ENCODE measurements at regions not wholly inside any gene's neighbourhood (a gene's known extent, or its start where the extent isn't known, plus 50 kb on each side); places are given as distances from the start of the nearest gene placed in this dataset.

GRCh38 chr9:84593352-84593751 lies 76.2 kb upstream of the NTRK2 start:
- no peaks in the 10 kb centered on the region for H3K36me3 ChIP-seq (ENCODE audit: control insufficient read depth in 1 of 2, insufficient read depth in 2 of 2, low read depth in 1 of 2, low read length in 2 of 2)
- no peak overlapping the region for H4K8ac ChIP-seq (ENCODE audit: low read length)
- H3K27me3 ChIP-seq (ENCODE audit: control insufficient read depth in 1 of 2, insufficient read depth in 1 of 2, low read length in 2 of 2): peaks cover 0 to 4% of the 10 kb centered on the region in 2 experiments
- H2BK5ac ChIP-seq (ENCODE audit: low read depth, low read length, poor library complexity, severe bottlenecking): no peak overlapping the region
- H3K4me3 ChIP-seq (ENCODE audit: insufficient read depth in 1 of 2, low read depth in 1 of 2, low read length in 2 of 2): no peak overlapping the region
- H3K4me1 ChIP-seq (ENCODE audit: control insufficient read depth, insufficient read depth, low read depth, low read length): no peaks in the 10 kb centered on the region
- no peak overlapping the region for H2AFZ ChIP-seq (ENCODE audit: low read depth, low read length)
- H3K23ac ChIP-seq (ENCODE audit: low read length in 2 of 2): no peak overlapping the region
- no peak overlapping the region for H2BK120ac ChIP-seq (ENCODE audit: low read depth, low read length)
- no peak overlapping the region for H3K4me2 ChIP-seq (ENCODE audit: low read length, poor library complexity, severe bottlenecking)
- H2AK5ac ChIP-seq (ENCODE audit: low read length, severe bottlenecking): no peak overlapping the region
- no peak overlapping the region for H3K14ac ChIP-seq (ENCODE audit: low read length in 2 of 2)
- H3K9me3 ChIP-seq (ENCODE audit: control insufficient read depth, low read length): no peaks in the 10 kb centered on the region
- no peak overlapping the region for H4K91ac ChIP-seq (ENCODE audit: low read length)
- H3K4ac ChIP-seq (ENCODE audit: low read depth in 1 of 2, low read length in 2 of 2): no peak overlapping the region
- H3K18ac ChIP-seq (ENCODE audit: low read depth in 1 of 2, low read length in 2 of 2): no peak overlapping the region
- no peak overlapping the region for H2BK12ac ChIP-seq (ENCODE audit: low read length in 2 of 2)
- H3K9ac ChIP-seq (ENCODE audit: low read length): no peak overlapping the region
- no peak overlapping the region for H3K27ac ChIP-seq (ENCODE audit: low read length, poor library complexity, severe bottlenecking)
- no peak for DNase-seq
- H2BK15ac ChIP-seq (ENCODE audit: low read depth, poor library complexity, severe bottlenecking): no peak overlapping the region
- H3K79me1 ChIP-seq (replicated peaks; ENCODE audit: low read length, poor library complexity, severe bottlenecking): no peaks in the 10 kb centered on the region
- WGBS: 67% methylated on average over 2 of the region's 4 CpGs

- Histone ChIP-seq H2AK5ac (ENCODE audit: low read length, severe bottlenecking) (no peak overlapping the region), H3K4ac (ENCODE audit: low read depth in 1 of 2, low read length in 2 of 2) (no peak overlapping the region), H3K79me1 (replicated peaks; ENCODE audit: low read length, poor library complexity, severe bottlenecking) (no peaks in the 10 kb centered on the region), H3K27me3 (ENCODE audit: control insufficient read depth in 1 of 2, insufficient read depth in 1 of 2, low read length in 2 of 2) (peaks cover 0 to 4% of the 10 kb centered on the region in 2 experiments), H3K4me3 (ENCODE audit: insufficient read depth in 1 of 2, low read depth in 1 of 2, low read length in 2 of 2) (no peak overlapping the region), H4K91ac (ENCODE audit: low read length) (no peak overlapping the region), H3K14ac (ENCODE audit: low read length in 2 of 2) (no peak overlapping the region), H3K23ac (ENCODE audit: low read length in 2 of 2) (no peak overlapping the region), H2BK5ac (ENCODE audit: low read depth, low read length, poor library complexity, severe bottlenecking) (no peak overlapping the region), H2BK15ac (ENCODE audit: low read depth, poor library complexity, severe bottlenecking) (no peak overlapping the region), H3K4me2 (ENCODE audit: low read length, poor library complexity, severe bottlenecking) (no peak overlapping the region), H4K8ac (ENCODE audit: low read length) (no peak overlapping the region), H2AFZ (ENCODE audit: low read depth, low read length) (no peak overlapping the region), H3K36me3 (ENCODE audit: control insufficient read depth in 1 of 2, insufficient read depth in 2 of 2, low read depth in 1 of 2, low read length in 2 of 2) (no peaks in the 10 kb centered on the region), H3K9ac (ENCODE audit: low read length) (no peak overlapping the region), H3K27ac (ENCODE audit: low read length, poor library complexity, severe bottlenecking) (no peak overlapping the region), H2BK120ac (ENCODE audit: low read depth, low read length) (no peak overlapping the region), H2BK12ac (ENCODE audit: low read length in 2 of 2) (no peak overlapping the region), H3K4me1 (ENCODE audit: control insufficient read depth, insufficient read depth, low read depth, low read length) (no peaks in the 10 kb centered on the region), H3K9me3 (ENCODE audit: control insufficient read depth, low read length) (no peaks in the 10 kb centered on the region), H3K18ac (ENCODE audit: low read depth in 1 of 2, low read length in 2 of 2) (no peak overlapping the region)
- WGBS: 60% methylated on average over 2 of the region's 2 CpGs
- no peak for DNase-seq
Observed at GRCh38 chr9:84597131-84597530, 72.4 kb upstream of the NTRK2 start.

- no peak overlapping the region for H3K9ac ChIP-seq (ENCODE audit: low read length)
- no peak overlapping the region for H4K8ac ChIP-seq (ENCODE audit: low read length)
- no peak overlapping the region for H2BK5ac ChIP-seq (ENCODE audit: low read depth, low read length, poor library complexity, severe bottlenecking)
- no peaks in the 10 kb centered on the region for H3K36me3 ChIP-seq (ENCODE audit: control insufficient read depth in 1 of 2, insufficient read depth in 2 of 2, low read depth in 1 of 2, low read length in 2 of 2)
- no peak overlapping the region for H2BK120ac ChIP-seq (ENCODE audit: low read depth, low read length)
- H3K4me2 ChIP-seq (ENCODE audit: low read length, poor library complexity, severe bottlenecking): no peak overlapping the region
- H3K79me1 ChIP-seq (replicated peaks; ENCODE audit: low read length, poor library complexity, severe bottlenecking): no peaks in the 10 kb centered on the region
- H3K18ac ChIP-seq (ENCODE audit: low read depth in 1 of 2, low read length in 2 of 2): no peak overlapping the region
- H3K27ac ChIP-seq (ENCODE audit: low read length, poor library complexity, severe bottlenecking): no peak overlapping the region
- H3K4ac ChIP-seq (ENCODE audit: low read depth in 1 of 2, low read length in 2 of 2): no peak overlapping the region
- no peak overlapping the region for H3K14ac ChIP-seq (ENCODE audit: low read length in 2 of 2)
- H3K9me3 ChIP-seq (ENCODE audit: control insufficient read depth, low read length): no peaks in the 10 kb centered on the region
- no peak overlapping the region for H3K4me3 ChIP-seq (ENCODE audit: insufficient read depth in 1 of 2, low read depth in 1 of 2, low read length in 2 of 2)
- no peak overlapping the region for H2AFZ ChIP-seq (ENCODE audit: low read depth, low read length)
- no peak overlapping the region for H2BK15ac ChIP-seq (ENCODE audit: low read depth, poor library complexity, severe bottlenecking)
- H3K27me3 ChIP-seq (ENCODE audit: control insufficient read depth in 1 of 2, insufficient read depth in 1 of 2, low read length in 2 of 2): peaks cover 0 to 4% of the 10 kb centered on the region in 2 experiments
- H2BK12ac ChIP-seq (ENCODE audit: low read length in 2 of 2): no peak overlapping the region
- H3K4me1 ChIP-seq (ENCODE audit: control insufficient read depth, insufficient read depth, low read depth, low read length): no peaks in the 10 kb centered on the region
- no peak for DNase-seq
- H4K91ac ChIP-seq (ENCODE audit: low read length): no peak overlapping the region
- H3K23ac ChIP-seq (ENCODE audit: low read length in 2 of 2): no peak overlapping the region
- no peak overlapping the region for H2AK5ac ChIP-seq (ENCODE audit: low read length, severe bottlenecking)
- 77% methylated on average over 5 of the region's 6 CpGs for WGBS
Observed at GRCh38 chr9:84598921-84599636, 70.5 kb upstream of the NTRK2 start.

GRCh38 chr9:84600739-84601138 lies 68.8 kb upstream of the NTRK2 start:
- Histone ChIP-seq H3K23ac (ENCODE audit: low read length in 2 of 2) (no peak overlapping the region), H3K4me2 (ENCODE audit: low read length, poor library complexity, severe bottlenecking) (no peak overlapping the region), H4K8ac (ENCODE audit: low read length) (no peak overlapping the region), H3K4me1 (ENCODE audit: control insufficient read depth, insufficient read depth, low read depth, low read length) (no peaks in the 10 kb centered on the region), H3K18ac (ENCODE audit: low read depth in 1 of 2, low read length in 2 of 2) (no peak overlapping the region), H3K4me3 (ENCODE audit: insufficient read depth in 1 of 2, low read depth in 1 of 2, low read length in 2 of 2) (no peak overlapping the region), H2AK5ac (ENCODE audit: low read length, severe bottlenecking) (no peak overlapping the region), H3K4ac (ENCODE audit: low read depth in 1 of 2, low read length in 2 of 2) (no peak overlapping the region), H3K9me3 (ENCODE audit: control insufficient read depth, low read length) (no peaks in the 10 kb centered on the region), H3K79me1 (replicated peaks; ENCODE audit: low read length, poor library complexity, severe bottlenecking) (no peaks in the 10 kb centered on the region), H2BK12ac (ENCODE audit: low read length in 2 of 2) (no peak overlapping the region), H3K36me3 (ENCODE audit: control insufficient read depth in 1 of 2, insufficient read depth in 2 of 2, low read depth in 1 of 2, low read length in 2 of 2) (no peaks in the 10 kb centered on the region), H3K27ac (ENCODE audit: low read length, poor library complexity, severe bottlenecking) (no peak overlapping the region), H3K14ac (ENCODE audit: low read length in 2 of 2) (no peak overlapping the region), H2BK120ac (ENCODE audit: low read depth, low read length) (no peak overlapping the region), H3K27me3 (ENCODE audit: control insufficient read depth in 1 of 2, insufficient read depth in 1 of 2, low read length in 2 of 2) (peaks cover 0 to 3% of the 10 kb centered on the region in 2 experiments), H2AFZ (ENCODE audit: low read depth, low read length) (no peak overlapping the region), H4K91ac (ENCODE audit: low read length) (no peak overlapping the region), H2BK15ac (ENCODE audit: low read depth, poor library complexity, severe bottlenecking) (no peak overlapping the region), H2BK5ac (ENCODE audit: low read depth, low read length, poor library complexity, severe bottlenecking) (no peak overlapping the region), H3K9ac (ENCODE audit: low read length) (no peak overlapping the region)
- no peak for DNase-seq
- WGBS: 59% methylated on average over 4 of the region's 4 CpGs
